ENCODE measurements at regions not wholly inside any gene's neighbourhood (a gene's known extent, or its start where the extent isn't known, plus 50 kb on each side); places are given as distances from the start of the nearest gene placed in this dataset.
"Not testable (repeated sequence)": the region's sequence is repeated elsewhere in the genome, so short reads cannot be mapped to it uniquely, and the experiment has no call there.

- DNase-seq = not testable (repeated sequence)
Measured at GRCh38 chr17:70453075-70453474, 283.7 kb downstream of the KCNJ2 start.

DNA sequence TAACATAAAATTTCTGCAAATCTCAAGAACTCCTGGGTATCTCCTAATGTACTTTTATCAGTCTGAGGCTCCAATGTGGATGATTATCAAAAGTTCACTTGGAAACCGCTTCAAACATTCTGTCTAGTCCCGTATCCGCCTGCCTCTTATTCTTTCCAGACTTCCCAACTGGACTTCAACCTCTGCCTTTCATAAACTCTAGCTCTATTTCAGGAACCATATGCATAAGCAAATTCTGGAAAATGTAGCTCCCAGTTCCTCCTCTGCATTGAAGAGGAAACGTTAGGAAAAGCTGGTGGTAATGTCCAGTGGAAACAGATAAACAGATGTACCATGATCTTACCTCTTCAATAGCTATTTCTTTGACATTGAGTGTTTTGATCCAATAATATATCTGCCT is 285.0 kb downstream of the KCNJ2 start:
- DNase-seq = no peak

DNA sequence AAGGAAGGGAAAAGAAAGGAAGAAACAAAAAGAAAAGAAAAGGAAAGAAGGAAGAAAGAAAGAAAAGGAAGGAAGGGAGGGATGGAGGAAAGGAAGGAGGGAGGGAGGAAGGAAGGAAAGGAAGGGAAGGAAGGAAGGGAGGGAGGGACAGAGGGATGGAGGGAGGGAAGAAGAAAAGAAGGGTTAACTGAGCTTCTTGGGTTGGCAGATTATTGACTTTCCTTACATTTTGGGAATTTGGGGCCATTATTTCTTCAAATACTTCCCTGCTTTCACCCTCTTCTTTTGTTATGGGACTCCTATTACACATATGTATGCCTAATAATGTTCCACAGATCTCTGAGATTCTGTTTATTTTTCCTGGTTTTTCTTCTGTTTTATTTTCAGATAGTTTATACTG is 285.6 kb downstream of the KCNJ2 start:
- DNase-seq = no peak

- no peak for DNase-seq
Measured at GRCh38 chr17:70464995-70465394, 295.7 kb downstream of the KCNJ2 start.

DNA sequence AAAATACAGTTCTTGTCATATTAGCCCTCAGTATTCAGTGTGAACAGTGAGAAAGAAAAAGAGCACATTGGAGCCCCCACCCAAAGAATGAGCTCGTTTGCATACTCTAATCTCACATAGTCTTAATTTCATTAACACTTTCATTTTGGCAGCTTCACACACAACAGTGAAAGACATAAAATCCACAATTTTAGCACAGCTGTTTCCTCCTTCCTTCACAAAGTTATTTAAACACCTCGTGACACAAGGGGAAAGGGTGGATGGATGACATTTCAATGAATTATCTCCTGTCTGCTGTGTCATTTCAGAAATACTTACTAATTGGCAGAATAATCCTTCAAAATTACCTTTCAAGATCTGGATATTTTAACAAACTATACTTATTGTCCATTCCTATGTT is 299.3 kb downstream of the KCNJ2 start:
- DNase-seq = no peak

DNA sequence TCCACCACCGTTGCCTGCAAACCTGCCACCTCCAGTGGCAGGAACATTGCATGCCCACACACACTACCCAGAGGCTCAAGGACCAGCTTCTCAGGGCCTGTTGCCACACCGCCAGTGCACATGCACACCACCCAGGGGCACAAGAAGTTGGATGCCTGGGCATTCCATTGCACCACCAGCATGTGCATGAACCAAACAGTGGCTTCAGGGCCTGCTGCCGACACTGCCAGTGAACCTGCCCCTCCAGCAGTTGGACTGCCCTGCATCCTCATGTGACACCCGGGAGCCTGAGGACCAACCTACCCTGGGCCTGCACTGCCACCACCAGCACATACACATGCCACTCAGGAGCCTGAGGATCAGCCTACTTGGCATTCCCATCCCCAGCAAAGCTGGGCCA is 303.7 kb downstream of the KCNJ2 start:
- DNase-seq = no peak

- no peak for DNase-seq
Measured at GRCh38 chr17:70476368-70476767, 307.0 kb downstream of the KCNJ2 start.

GRCh38 chr17:70478902-70479301 is 309.6 kb downstream of the KCNJ2 start:
- no peak for DNase-seq

- no peak for DNase-seq
Measured at GRCh38 chr17:70479779-70480178, 310.4 kb downstream of the KCNJ2 start.

DNA sequence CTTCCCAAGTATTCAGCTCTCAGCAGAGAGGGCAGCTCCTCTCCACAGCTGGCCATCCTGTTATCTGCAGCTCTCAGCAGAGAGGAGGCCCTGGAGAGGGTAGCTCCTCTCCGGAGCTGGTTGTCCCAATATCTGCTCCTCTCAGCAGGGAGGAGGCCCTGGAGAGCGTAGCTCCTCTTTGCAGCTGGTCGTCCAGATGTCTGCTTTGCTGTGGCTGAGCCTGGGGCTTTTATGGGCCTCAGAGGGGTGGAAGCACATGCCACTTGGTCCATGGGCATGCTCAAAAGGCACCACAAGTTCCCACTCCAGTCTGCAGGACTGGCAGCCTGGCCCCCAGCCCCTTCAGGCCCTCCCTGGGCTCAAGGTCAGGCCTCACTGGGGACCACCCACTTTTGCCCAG is 314.3 kb downstream of the KCNJ2 start:
- DNase-seq = no peak

- no peak for DNase-seq
Measured at GRCh38 chr17:70484050-70484449, 314.7 kb downstream of the KCNJ2 start.

DNA sequence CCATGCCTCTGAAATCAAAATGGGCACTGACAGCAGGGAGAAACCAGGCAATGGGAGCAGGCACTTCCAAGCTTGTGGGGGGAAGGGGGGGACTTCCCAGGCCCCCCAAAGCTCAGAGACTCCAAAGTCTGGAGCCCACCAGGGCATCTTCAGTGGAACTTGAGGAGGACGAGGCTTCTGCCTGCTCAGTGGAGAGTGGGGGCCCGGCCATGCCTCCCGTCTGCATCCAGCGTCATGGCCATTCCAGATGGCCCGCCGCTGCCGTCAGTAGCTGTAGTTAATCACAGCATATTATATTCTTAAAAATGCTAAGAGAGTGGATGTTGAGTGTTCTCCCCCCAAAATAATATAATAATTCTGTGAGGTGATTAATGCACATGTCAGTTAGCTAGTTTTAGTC is 315.2 kb downstream of the KCNJ2 start:
- DNase-seq = no peak

- no peak for DNase-seq
Measured at GRCh38 chr17:70492368-70492767, 323.0 kb downstream of the KCNJ2 start.

GRCh38 chr17:70493277-70493874 is 324.0 kb downstream of the KCNJ2 start:
- no peak for DNase-seq

GRCh38 chr17:70498631-70499030 is 329.3 kb downstream of the KCNJ2 start:
- DNase-seq = no peak

- no peak for DNase-seq
Measured at GRCh38 chr17:70499067-70499786, 329.9 kb downstream of the KCNJ2 start.

GRCh38 chr17:70503449-70503848 is 334.1 kb downstream of the KCNJ2 start:
- DNase-seq = no peak

GRCh38 chr17:70510288-70510687 is 341.0 kb downstream of the KCNJ2 start:
- DNase-seq = no peak

GRCh38 chr17:70517816-70518215 is 348.5 kb downstream of the KCNJ2 start:
- no peak for DNase-seq

- DNase-seq = no peak
Measured at GRCh38 chr17:70519300-70519699, 350.0 kb downstream of the KCNJ2 start.

DNA sequence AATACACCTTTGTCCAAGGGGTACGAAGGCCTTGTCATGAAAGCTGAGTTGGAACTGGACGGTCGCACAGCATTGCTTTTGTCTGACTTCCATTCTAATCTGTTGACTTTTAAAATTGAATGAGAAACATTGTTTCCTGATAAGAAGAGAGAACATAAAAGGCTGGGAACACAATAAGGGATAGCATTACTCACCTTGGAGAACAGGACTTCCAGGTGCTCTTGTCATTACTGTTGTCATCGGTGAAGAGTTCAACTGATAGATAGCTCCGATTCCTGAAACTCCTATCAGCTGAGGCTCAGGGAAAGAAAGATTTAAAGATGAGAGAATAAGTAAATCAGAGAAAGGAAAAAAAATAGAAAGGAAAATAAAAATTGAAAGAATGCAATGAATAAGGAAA is 351.1 kb downstream of the KCNJ2 start:
- no peak for DNase-seq

- DNase-seq = no peak
Measured at GRCh38 chr17:70520956-70521355, 351.6 kb downstream of the KCNJ2 start.

DNA sequence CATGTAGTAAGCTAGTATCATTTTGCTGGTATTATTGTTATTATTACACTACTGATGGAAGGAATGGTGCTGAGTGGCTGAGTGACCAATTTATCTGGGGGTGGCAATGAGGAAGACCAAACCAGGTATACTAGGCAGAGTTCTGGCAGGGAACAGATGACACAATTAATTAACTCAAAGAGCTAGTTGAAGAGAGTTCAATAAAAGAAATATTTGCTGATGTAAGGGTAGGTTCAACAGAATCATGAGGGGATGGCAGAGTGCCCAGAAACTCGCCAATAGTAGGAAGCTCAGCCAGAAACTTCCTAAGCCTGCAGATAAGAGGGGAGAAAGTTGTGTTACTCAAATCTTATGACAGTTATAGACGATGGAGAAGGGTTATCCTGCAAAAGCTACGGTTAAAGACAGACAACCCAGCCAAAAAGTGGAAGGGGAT is 352.5 kb downstream of the KCNJ2 start:
- peak; percentile 2 for DNase-seq

DNA sequence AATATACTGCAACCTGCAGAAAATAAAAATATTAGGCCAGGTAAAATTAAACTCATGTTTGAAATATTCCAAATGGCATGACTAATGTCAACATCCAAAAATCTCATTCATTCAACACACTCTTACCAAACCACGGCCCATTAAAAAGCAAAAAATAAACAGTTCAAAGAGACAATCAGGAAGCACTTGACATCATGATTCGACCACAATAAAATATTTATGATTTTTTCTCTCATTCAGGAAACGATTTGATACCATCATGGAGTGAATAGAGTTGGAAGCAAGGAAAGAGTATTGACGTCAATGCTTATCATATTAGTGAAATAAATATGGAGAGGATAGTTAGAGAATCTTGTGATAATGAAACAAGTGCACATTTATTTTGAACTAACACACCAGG is 354.1 kb downstream of the KCNJ2 start:
- DNase-seq = no peak

GRCh38 chr17:70525035-70525434 is 355.7 kb downstream of the KCNJ2 start:
- not testable (repeated sequence) for DNase-seq

Measured in fibroblast of skin of right biceps (primary cell).